DMS79 treated with DMSO at 0.1 percent for 48 hours (cell line): ENCODE measurements at regions not wholly inside any gene's neighbourhood (a gene's known extent, or its start where the extent isn't known, plus 50 kb on each side); places are given as distances from the start of the nearest gene placed in this dataset.

Source experiments
- DNase-seq: peaks from one replicate; lab custom pipeline; 2025; lab: John Stamatoyannopoulos, UW

- no peak for DNase-seq
Measured at GRCh38 chr2:860259-860855, 90.3 kb upstream of the SNTG2 start.

- no peak for DNase-seq
Measured at GRCh38 chr2:858646-859045, 92.0 kb upstream of the SNTG2 start.

GRCh38 chr2:857937-858336 lies 92.7 kb upstream of the SNTG2 start:
- no peak for DNase-seq

- DNase-seq, result no peak
Measured at GRCh38 chr2:857081-857480, 93.6 kb upstream of the SNTG2 start.

GRCh38 chr2:856456-856855 lies 94.2 kb upstream of the SNTG2 start:
- no peak for DNase-seq

- DNase-seq, result no peak
Measured at GRCh38 chr2:856041-856440, 94.6 kb upstream of the SNTG2 start.

GRCh38 chr2:855177-855576 lies 95.5 kb upstream of the SNTG2 start:
- no peak for DNase-seq

- DNase-seq, result no peak
Measured at GRCh38 chr2:854460-854859, 96.2 kb upstream of the SNTG2 start.

GRCh38 chr2:853203-853870 lies 97.3 kb upstream of the SNTG2 start:
- DNase-seq, result no peak

- no peak for DNase-seq
Measured at GRCh38 chr2:852168-852567, 98.5 kb upstream of the SNTG2 start.

GRCh38 chr2:851680-852079 lies 99.0 kb upstream of the SNTG2 start:
- no peak for DNase-seq

GRCh38 chr2:851078-851477 lies 99.6 kb upstream of the SNTG2 start:
- DNase-seq, result no peak

- DNase-seq, result no peak
Measured at GRCh38 chr2:850429-850828, 100.2 kb upstream of the SNTG2 start.

- no peak for DNase-seq
Measured at GRCh38 chr2:848099-848498, 102.5 kb upstream of the SNTG2 start.

- DNase-seq, result no peak
Measured at GRCh38 chr2:847669-848068, 103.0 kb upstream of the SNTG2 start.

- no peak for DNase-seq
Measured at GRCh38 chr2:844715-845114, 105.9 kb upstream of the SNTG2 start.

- DNase-seq, result no peak
Measured at GRCh38 chr2:842151-842803, 108.4 kb upstream of the SNTG2 start.

GRCh38 chr2:841036-841435 lies 109.6 kb upstream of the SNTG2 start:
- no peak for DNase-seq

- no peak for DNase-seq
Measured at GRCh38 chr2:834233-834632, 116.4 kb upstream of the SNTG2 start.

- DNase-seq, result no peak
Measured at GRCh38 chr2:833180-833579, 117.5 kb upstream of the SNTG2 start.

GRCh38 chr2:832635-833034 lies 118.0 kb upstream of the SNTG2 start:
- DNase-seq, result no peak

- DNase-seq, result no peak
Measured at GRCh38 chr2:831622-832021, 119.0 kb upstream of the SNTG2 start.

GRCh38 chr2:831225-831536 lies 119.5 kb upstream of the SNTG2 start:
- no peak for DNase-seq
